ENCODE measurements at regions not wholly inside any gene's neighbourhood (a gene's known extent, or its start where the extent isn't known, plus 50 kb on each side); places are given as distances from the start of the nearest gene placed in this dataset.

DNA sequence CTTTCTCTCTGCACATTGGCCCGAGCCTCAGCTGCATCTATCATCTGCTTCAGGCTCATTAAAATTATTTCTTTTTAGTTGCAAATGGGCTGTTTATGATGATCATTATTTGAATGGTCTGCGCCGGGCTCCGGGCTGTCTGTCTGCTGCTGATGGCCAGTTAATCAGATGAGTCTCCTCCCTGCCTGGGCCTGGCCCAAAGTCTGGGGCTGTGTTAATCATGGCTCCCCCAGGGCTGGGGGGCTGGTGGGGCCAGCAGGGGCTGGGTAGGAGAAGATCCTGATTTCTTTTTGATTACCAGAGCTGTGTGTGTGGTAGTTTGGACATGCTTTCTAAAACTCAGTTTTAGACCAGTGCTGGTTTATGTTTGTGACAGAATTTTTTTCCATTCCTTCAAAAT is 159.1 kb downstream of the PHETA1 start:
- H3K27ac Mint-ChIP-seq: no peak overlapping the region
- H3K27me3 Mint-ChIP-seq (ENCODE audit: low read depth): no peaks in the 10 kb centered on the region
- intact Hi-C loops (cut with micrococcal nuclease): no loop called here
- no peaks in the 10 kb centered on the region for H3K9me3 Mint-ChIP-seq
- CTCF ChIA-PET: no interaction called here
- H3K36me3 Mint-ChIP-seq (ENCODE audit: low read depth): no peaks in the 10 kb centered on the region
- no peaks in the 10 kb centered on the region for H3K4me1 Mint-ChIP-seq (ENCODE audit: low read depth)
- no peak for DNase-seq
- no peak overlapping the region for H3K4me3 Mint-ChIP-seq

DNA sequence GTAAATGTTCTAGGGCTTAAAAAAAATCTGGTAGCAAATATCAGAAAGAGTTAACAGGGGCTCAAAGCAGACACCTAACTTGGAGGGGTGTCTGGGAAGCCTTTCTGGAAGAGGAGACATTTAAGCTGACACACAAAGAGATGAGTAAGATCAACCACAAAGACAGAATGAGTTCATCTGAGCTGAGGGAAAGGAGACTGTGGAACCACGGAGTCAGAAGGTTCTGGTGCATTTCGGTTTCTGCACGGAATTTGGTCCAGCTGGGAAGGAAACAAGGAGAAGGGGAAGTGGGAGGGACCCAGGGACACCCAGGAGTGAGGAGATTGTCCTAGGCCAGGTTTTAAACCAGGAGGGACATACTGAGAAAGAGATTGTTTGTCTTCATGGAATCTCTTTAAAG is 161.1 kb downstream of the PHETA1 start:
- no peak for DNase-seq
- intact Hi-C loops (cut with micrococcal nuclease): no loop called here
- no peak overlapping the region for H3K27ac Mint-ChIP-seq
- H3K9me3 Mint-ChIP-seq: no peaks in the 10 kb centered on the region
- no peaks in the 10 kb centered on the region for H3K4me1 Mint-ChIP-seq (ENCODE audit: low read depth)
- no peaks in the 10 kb centered on the region for H3K36me3 Mint-ChIP-seq (ENCODE audit: low read depth)
- no peak overlapping the region for H3K4me3 Mint-ChIP-seq
- H3K27me3 Mint-ChIP-seq (ENCODE audit: low read depth): no peaks in the 10 kb centered on the region
- CTCF ChIA-PET: no interaction called here

DNA sequence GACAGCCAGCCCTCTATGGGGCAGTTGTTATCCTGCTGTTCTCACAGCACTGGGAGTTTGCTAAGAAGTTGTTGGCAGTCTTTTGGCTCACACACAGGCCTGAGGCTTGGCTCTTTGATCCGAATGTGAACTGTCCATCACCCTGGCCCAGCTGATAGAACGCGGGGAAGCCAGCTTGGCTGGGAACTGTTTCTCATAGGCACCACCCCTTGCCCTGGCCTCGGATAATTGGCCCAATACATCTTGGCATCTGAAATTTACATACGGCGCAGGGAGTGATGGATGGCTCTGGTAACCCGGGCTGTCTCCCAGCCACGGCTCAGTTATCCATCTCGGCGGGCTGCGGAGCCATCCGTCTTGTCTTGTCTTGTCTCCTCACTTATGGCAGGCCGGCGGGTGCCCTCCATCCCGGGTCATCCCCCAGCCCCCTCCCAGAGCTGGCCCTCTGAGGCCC is 164.1 kb downstream of the PHETA1 start:
- DNase-seq: no peak
- Mint-ChIP-seq H3K9me3 (no peaks in the 10 kb centered on the region), H3K4me1 (ENCODE audit: low read depth) (no peaks in the 10 kb centered on the region), H3K27me3 (ENCODE audit: low read depth) (peaks cover 13% of the 10 kb centered on the region), H3K27ac (no peak overlapping the region), H3K36me3 (ENCODE audit: low read depth) (no peaks in the 10 kb centered on the region), H3K4me3 (no peak overlapping the region)
- CTCF ChIA-PET: no interaction called here
- intact Hi-C loops (cut with micrococcal nuclease): no loop called here

DNA sequence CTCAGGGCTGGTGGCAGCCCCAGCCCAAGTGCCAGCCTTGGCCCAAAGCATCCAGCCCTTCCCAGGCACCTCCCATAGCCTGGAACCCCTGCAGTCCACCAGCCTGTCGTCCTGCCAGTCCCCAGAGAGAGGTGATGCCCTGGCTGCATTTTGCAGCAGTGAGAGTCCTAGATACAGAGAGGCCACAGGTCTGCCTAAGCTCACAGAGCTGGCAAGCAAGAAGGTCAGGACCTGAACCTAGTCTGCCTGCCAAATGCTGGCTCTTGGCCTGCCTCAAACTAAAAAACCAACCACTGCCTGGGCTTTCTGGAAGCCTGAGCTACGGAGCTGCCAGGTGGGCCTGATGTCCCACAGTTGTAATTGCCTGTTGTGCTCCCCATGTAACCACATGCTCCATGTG is 164.9 kb downstream of the PHETA1 start:
- intact Hi-C loops (cut with micrococcal nuclease): no loop called here
- no peak overlapping the region for H3K27ac Mint-ChIP-seq
- CTCF ChIA-PET: no interaction called here
- H3K27me3 Mint-ChIP-seq (ENCODE audit: low read depth): peaks cover 13% of the 10 kb centered on the region
- no peak overlapping the region for H3K4me3 Mint-ChIP-seq
- no peaks in the 10 kb centered on the region for H3K4me1 Mint-ChIP-seq (ENCODE audit: low read depth)
- no peak for DNase-seq
- H3K9me3 Mint-ChIP-seq: no peaks in the 10 kb centered on the region
- no peaks in the 10 kb centered on the region for H3K36me3 Mint-ChIP-seq (ENCODE audit: low read depth)

DNA sequence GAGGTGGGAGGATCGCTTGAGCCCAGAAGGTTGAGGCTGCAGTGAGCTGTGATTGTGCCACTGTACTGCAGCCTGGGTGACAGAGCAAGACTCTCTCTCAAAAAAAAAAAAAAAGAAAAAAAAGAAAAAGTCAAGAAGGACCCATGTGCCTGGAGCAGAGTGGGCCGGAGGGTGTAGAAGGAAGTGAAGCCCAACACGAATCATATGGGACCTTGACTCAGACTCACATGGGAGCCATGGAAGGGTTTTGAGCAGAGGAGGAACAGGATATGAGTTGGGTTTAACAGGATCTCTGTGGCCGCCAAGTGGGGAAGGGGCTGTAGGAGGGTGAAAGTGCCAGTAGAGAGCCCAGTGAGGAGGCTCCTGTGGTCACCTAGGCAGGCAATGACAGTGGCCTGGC is 165.4 kb downstream of the PHETA1 start:
- Mint-ChIP-seq H3K36me3 (ENCODE audit: low read depth) (no peaks in the 10 kb centered on the region), H3K27ac (no peak overlapping the region), H3K4me3 (no peak overlapping the region), H3K9me3 (no peaks in the 10 kb centered on the region), H3K27me3 (ENCODE audit: low read depth) (peaks cover 13% of the 10 kb centered on the region), H3K4me1 (ENCODE audit: low read depth) (no peaks in the 10 kb centered on the region)
- intact Hi-C loops (cut with micrococcal nuclease): no loop called here
- CTCF ChIA-PET: no interaction called here
- DNase-seq: no peak

DNA sequence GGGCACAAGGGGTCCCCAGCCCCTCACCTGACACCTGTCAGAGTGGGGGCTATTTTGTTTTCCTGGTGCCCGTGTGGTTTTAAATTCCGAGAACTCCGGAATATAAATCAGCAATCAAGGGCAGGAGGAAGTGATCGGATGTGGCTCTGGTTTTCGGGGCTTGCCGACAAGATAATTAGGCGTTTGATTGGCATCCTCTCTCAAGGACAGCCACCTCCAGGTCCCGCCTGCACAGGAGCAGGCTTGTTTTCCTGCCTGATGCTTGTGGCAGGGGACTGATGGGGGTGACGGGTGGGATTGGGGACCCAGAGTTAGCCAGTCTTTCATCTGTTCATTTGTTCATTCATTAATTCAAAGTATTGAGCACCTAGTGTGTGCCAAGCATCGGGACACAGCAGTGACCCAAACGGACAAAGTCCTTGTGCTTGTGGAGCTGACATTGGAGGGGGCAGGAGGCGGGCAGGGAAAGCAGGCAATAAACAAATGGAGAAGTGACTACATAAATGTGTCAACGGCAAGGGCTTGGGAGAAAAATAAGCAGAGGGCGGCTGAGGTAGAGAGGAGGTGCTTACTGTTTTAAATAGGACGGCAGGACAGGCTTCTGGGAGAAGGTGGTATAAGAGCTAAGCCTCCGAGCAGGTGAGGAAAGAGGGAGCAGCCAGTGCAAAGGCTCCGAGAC is 166.5 kb downstream of the PHETA1 start:
- no peak overlapping the region for H3K27ac Mint-ChIP-seq
- no peaks in the 10 kb centered on the region for H3K4me1 Mint-ChIP-seq (ENCODE audit: low read depth)
- H3K27me3 Mint-ChIP-seq (ENCODE audit: low read depth): peaks cover 13% of the 10 kb centered on the region
- H3K9me3 Mint-ChIP-seq: no peaks in the 10 kb centered on the region
- CTCF ChIA-PET: interaction anchor here (0.7 kb wide), 1 partner anchor 342 kb away, joined by 3 read pairs; no protein-coding TSS in a partner anchor
- no peaks in the 10 kb centered on the region for H3K36me3 Mint-ChIP-seq (ENCODE audit: low read depth)
- intact Hi-C loops (cut with micrococcal nuclease): no loop called here
- H3K4me3 Mint-ChIP-seq: no peak overlapping the region
- peak; percentile 6 for DNase-seq

DNA sequence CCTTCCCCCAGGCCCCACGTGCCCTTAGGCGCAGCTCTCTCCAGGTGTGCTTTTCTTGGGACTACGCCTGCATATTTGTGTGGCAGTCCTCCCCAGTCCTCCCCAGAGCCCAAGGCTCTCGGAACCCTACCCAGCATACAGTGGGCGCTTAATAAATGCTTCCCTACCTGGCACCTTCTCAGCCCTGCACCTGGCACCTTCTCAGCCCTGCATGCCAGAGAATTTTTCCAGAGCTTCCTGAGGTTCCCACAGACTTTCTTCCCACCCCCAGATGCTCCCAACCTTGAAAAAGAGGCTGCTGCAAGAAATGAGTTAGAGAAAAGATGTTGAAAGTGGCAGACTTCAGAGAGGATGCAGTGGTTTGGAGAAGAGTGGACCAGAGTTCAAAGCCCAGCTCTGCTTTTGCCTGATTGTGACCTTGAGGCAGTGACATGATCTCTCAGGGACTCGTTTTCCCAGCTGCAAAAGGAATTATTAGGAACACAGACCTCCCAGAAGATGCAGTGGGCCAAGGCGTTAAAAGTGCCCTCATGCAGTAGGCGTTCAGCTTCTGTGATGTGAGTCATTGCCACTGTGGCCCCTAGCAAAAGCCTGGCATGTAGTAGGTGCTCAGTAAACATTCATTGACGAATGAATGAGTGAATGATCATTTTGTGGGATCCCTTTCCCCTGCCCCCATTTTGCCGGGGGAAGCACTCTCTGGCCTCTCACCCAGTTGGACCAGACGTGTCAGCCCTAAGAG is 167.2 kb downstream of the PHETA1 start:
- Mint-ChIP-seq H3K36me3 (ENCODE audit: low read depth) (no peaks in the 10 kb centered on the region), H3K27me3 (ENCODE audit: low read depth) (peaks cover 13% of the 10 kb centered on the region), H3K27ac (no peak overlapping the region), H3K4me3 (no peak overlapping the region), H3K4me1 (ENCODE audit: low read depth) (no peaks in the 10 kb centered on the region), H3K9me3 (no peaks in the 10 kb centered on the region)
- no peak for DNase-seq
- intact Hi-C loops (cut with micrococcal nuclease): no loop called here
- CTCF ChIA-PET: no interaction called here

DNA sequence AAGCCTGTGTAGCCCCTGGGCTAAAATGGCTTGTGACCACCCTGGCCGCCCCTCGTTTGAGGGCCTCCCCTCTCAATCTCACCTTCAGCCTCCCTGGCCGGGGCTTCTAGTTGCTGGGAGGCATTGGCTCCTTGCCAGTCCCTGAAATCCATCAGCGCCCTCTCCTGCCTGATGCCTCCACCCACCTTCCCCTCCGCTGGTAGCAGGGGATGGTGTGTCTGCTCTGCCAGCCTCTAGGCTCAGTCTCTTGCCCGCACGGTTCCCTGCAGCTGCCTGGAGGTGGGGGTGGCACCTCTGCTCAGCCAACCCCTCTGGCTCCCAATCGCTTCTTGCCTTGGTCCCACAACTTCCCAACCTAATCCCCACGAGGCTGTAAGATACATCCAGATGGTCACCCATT is 167.9 kb downstream of the PHETA1 start:
- intact Hi-C loops (cut with micrococcal nuclease): no loop called here
- H3K27me3 Mint-ChIP-seq (ENCODE audit: low read depth): peaks cover 13% of the 10 kb centered on the region
- no peak for DNase-seq
- CTCF ChIA-PET: no interaction called here
- H3K9me3 Mint-ChIP-seq: no peaks in the 10 kb centered on the region
- H3K36me3 Mint-ChIP-seq (ENCODE audit: low read depth): no peaks in the 10 kb centered on the region
- H3K4me1 Mint-ChIP-seq (ENCODE audit: low read depth): no peaks in the 10 kb centered on the region
- H3K4me3 Mint-ChIP-seq: no peak overlapping the region
- no peak overlapping the region for H3K27ac Mint-ChIP-seq

DNA sequence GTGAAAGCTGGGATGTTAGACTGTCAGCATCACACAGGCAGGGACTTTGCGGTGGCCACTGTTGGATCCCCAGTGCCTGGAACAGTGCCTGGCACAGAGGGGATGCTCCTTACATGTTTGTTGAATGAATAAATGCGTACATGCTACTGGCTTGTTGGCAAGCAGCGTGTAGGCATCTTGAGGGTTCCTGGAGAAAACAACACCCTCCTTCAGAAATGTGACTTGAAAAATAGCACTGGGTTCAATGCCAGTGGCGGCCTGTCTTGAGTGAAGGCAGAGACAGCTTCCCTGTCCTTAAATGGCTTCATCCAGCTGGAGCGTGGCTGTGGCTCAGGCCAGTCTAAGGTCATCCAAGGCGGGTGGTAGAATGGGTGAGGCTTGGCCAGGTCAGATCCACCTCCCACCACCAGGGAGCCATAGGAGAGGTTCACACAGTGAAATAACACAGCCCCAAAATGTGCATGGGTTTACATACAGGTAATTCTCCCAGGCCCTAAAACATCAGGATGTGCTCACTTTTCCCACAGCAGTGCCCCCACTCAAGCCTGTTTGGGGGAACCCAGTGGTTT is 171.4 kb downstream of the PHETA1 start:
- H3K36me3 Mint-ChIP-seq (ENCODE audit: low read depth): no peaks in the 10 kb centered on the region
- intact Hi-C loops (cut with micrococcal nuclease): no loop called here
- no peaks in the 10 kb centered on the region for H3K4me1 Mint-ChIP-seq (ENCODE audit: low read depth)
- DNase-seq: no peak
- no peak overlapping the region for H3K27ac Mint-ChIP-seq
- CTCF ChIA-PET: interaction anchor here (0.6 kb wide), 1 partner anchor 862 kb away, joined by 3 read pairs; no protein-coding TSS in a partner anchor
- no peak overlapping the region for H3K4me3 Mint-ChIP-seq
- H3K27me3 Mint-ChIP-seq (ENCODE audit: low read depth): peaks cover 11% of the 10 kb centered on the region
- no peaks in the 10 kb centered on the region for H3K9me3 Mint-ChIP-seq

DNA sequence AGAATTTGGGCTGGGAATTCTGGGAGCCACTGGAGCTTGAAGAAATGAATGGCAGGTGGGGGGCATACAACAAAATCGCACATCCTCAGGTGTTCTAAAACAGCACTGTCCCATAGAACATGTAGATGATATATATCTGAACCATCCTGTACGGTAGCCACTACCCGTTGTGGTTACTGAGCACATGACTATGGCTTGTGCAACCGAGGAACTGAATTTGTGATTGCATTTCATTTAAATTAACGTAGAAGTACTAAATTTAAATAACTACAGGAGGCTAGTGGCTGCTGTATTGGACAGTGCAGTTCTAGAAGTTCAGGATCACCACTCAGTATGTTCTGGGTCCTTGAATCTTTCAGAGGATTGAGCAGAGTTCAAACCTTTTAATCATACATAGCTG is 172.4 kb downstream of the PHETA1 start:
- intact Hi-C loops (cut with micrococcal nuclease): no loop called here
- DNase-seq: no peak
- no peaks in the 10 kb centered on the region for H3K36me3 Mint-ChIP-seq (ENCODE audit: low read depth)
- no peak overlapping the region for H3K27ac Mint-ChIP-seq
- no peaks in the 10 kb centered on the region for H3K9me3 Mint-ChIP-seq
- H3K4me3 Mint-ChIP-seq: no peak overlapping the region
- CTCF ChIA-PET: interaction anchor here (0.6 kb wide), 1 partner anchor 863 kb away, joined by 3 read pairs; no protein-coding TSS in a partner anchor
- no peaks in the 10 kb centered on the region for H3K4me1 Mint-ChIP-seq (ENCODE audit: low read depth)
- peaks cover 6% of the 10 kb centered on the region for H3K27me3 Mint-ChIP-seq (ENCODE audit: low read depth)

DNA sequence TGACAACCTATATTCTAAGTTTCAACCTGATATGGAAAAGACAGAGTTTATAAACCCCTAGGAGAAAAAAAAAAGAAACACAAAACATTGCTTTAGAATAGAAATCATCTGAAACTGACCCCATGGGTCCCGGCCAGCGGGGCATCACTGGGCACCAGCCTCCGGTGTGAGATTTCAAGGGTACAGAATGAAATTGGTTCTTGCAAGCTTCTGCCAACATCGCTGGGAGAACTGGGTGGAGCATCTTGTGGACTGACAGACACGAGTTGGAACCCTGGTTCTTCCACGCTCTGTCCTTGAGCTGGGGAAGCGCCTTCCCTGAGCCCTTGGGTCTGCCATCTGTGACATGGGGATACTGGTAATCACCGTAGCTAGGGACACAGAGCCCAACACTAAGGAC is 173.6 kb downstream of the PHETA1 start:
- Mint-ChIP-seq H3K4me1 (ENCODE audit: low read depth) (no peaks in the 10 kb centered on the region), H3K27me3 (ENCODE audit: low read depth) (peaks cover 2% of the 10 kb centered on the region), H3K36me3 (ENCODE audit: low read depth) (no peaks in the 10 kb centered on the region), H3K9me3 (no peaks in the 10 kb centered on the region), H3K4me3 (no peak overlapping the region), H3K27ac (no peak overlapping the region)
- intact Hi-C loops (cut with micrococcal nuclease): no loop called here
- no peak for DNase-seq
- CTCF ChIA-PET: no interaction called here

DNA sequence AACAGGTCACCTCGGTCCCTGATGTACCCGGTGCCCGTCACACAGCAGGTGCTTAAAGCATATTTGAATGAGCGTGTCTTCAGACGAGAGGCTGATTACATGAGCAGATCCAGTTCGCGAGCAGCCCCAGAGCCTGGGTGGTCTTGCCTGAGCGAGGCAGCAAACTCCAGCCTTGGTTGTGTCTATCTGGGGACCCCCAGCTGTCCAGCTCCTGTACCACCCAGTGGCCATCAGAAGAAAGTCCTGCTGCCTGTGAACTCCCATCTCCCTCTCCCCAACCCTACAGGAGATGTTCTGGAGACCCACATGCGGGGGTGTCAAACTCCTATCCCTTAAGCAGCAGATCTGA is 174.2 kb downstream of the PHETA1 start:
- DNase-seq: no peak
- CTCF ChIA-PET: no interaction called here
- no peaks in the 10 kb centered on the region for H3K9me3 Mint-ChIP-seq
- peaks cover 2% of the 10 kb centered on the region for H3K27me3 Mint-ChIP-seq (ENCODE audit: low read depth)
- H3K36me3 Mint-ChIP-seq (ENCODE audit: low read depth): no peaks in the 10 kb centered on the region
- no peak overlapping the region for H3K27ac Mint-ChIP-seq
- H3K4me1 Mint-ChIP-seq (ENCODE audit: low read depth): no peaks in the 10 kb centered on the region
- intact Hi-C loops (cut with micrococcal nuclease): no loop called here
- no peak overlapping the region for H3K4me3 Mint-ChIP-seq

Measured in activated naive CD4-positive, alpha-beta T cell treated with anti-CD3 and anti-CD28 coated beads for 36 hours (primary cell).